ENCODE measurements at regions not wholly inside any gene's neighbourhood (a gene's known extent, or its start where the extent isn't known, plus 50 kb on each side); places are given as distances from the start of the nearest gene placed in this dataset.
"Not testable (repeated sequence)": the region's sequence is repeated elsewhere in the genome, so short reads cannot be mapped to it uniquely, and the experiment has no call there.

GRCh38 chr16:7278636-7279035 lies 54.0 kb upstream of the RBFOX1 start:
- no peak for DNase-seq

GRCh38 chr16:7272567-7273158 lies 60.0 kb upstream of the RBFOX1 start:
- DNase-seq = no peak

- no peak for DNase-seq
Observed at GRCh38 chr16:7271486-7271885, 61.2 kb upstream of the RBFOX1 start.

- DNase-seq = no peak
Observed at GRCh38 chr16:7270823-7271222, 61.8 kb upstream of the RBFOX1 start.

- no peak for DNase-seq
Observed at GRCh38 chr16:7270006-7270405, 62.6 kb upstream of the RBFOX1 start.

- DNase-seq = no peak
Observed at GRCh38 chr16:7268182-7268581, 64.5 kb upstream of the RBFOX1 start.

- no peak for DNase-seq
Observed at GRCh38 chr16:7257016-7257415, 75.6 kb upstream of the RBFOX1 start.

GRCh38 chr16:7246578-7246977 lies 86.1 kb upstream of the RBFOX1 start:
- no peak for DNase-seq

- no peak for DNase-seq
Observed at GRCh38 chr16:7239547-7239946, 93.1 kb upstream of the RBFOX1 start.

- no peak for DNase-seq
Observed at GRCh38 chr16:7236824-7237410, 95.7 kb upstream of the RBFOX1 start.

- no peak for DNase-seq
Observed at GRCh38 chr16:7233975-7234374, 98.7 kb upstream of the RBFOX1 start.

- no peak for DNase-seq
Observed at GRCh38 chr16:7231762-7232161, 100.9 kb upstream of the RBFOX1 start.

- DNase-seq = not testable (repeated sequence)
Observed at GRCh38 chr16:7229433-7230218, 103.0 kb upstream of the RBFOX1 start.

GRCh38 chr16:7227229-7227721 lies 105.4 kb upstream of the RBFOX1 start:
- DNase-seq = no peak

- DNase-seq = no peak
Observed at GRCh38 chr16:7221157-7221556, 111.5 kb upstream of the RBFOX1 start.

- DNase-seq = no peak
Observed at GRCh38 chr16:7218936-7219335, 113.7 kb upstream of the RBFOX1 start.

- DNase-seq = no peak
Observed at GRCh38 chr16:7217797-7218196, 114.8 kb upstream of the RBFOX1 start.

GRCh38 chr16:7216719-7217118 lies 115.9 kb upstream of the RBFOX1 start:
- DNase-seq = no peak

- no peak for DNase-seq
Observed at GRCh38 chr16:7211781-7212180, 120.9 kb upstream of the RBFOX1 start.

- DNase-seq = no peak
Observed at GRCh38 chr16:7209598-7209997, 123.0 kb upstream of the RBFOX1 start.

GRCh38 chr16:7206469-7206868 lies 126.2 kb upstream of the RBFOX1 start:
- DNase-seq = no peak

GRCh38 chr16:7200320-7200719 lies 132.3 kb upstream of the RBFOX1 start:
- no peak for DNase-seq

GRCh38 chr16:7185689-7186088 lies 147.0 kb upstream of the RBFOX1 start:
- no peak for DNase-seq

- DNase-seq = no peak
Observed at GRCh38 chr16:7185165-7185564, 147.5 kb upstream of the RBFOX1 start.

All from activated gamma-delta T cell (primary cell).